Vagina (tissue), 2 donors: ENCODE measurements at regions not wholly inside any gene's neighbourhood (a gene's known extent, or its start where the extent isn't known, plus 50 kb on each side); places are given as distances from the start of the nearest gene placed in this dataset.
A peak's percentile ranks its signal among the peaks of the same experiment; 100 is the strongest.

Source experiments
- DNase-seq, 2 donors: peaks; one replicate each; pipeline ENCODE4 v3.0.0-alpha.2; 2017; ENCODE audit errors: extremely low spot score in 2 of 2
- H3K27ac ChIP-seq: fragments of 200-600 bp; sonication (generic); one replicate; pipeline ENCODE4 v1.5.1; 2019
- H3K27me3 ChIP-seq: fragments of 200-600 bp; sonication (generic); one replicate; pipeline ENCODE4 v1.5.1; 2019
- H3K36me3 ChIP-seq, 2 donors: fragments of 200-600 bp; sonication (generic); one replicate each; pipeline ENCODE4 v1.5.1; 2017 to 2019
- H3K4me1 ChIP-seq: fragments of 200-600 bp; sonication (generic); one replicate; pipeline ENCODE4 v1.5.1; 2019
- H3K4me3 ChIP-seq, 2 donors: fragments of 200-600 bp; sonication (generic); 1 replicate in 1 of 2; 2 replicates in 1 of 2; pipeline ENCODE4 v1.5.1; 2016 to 2019
- H3K9me3 ChIP-seq: fragments of 200-600 bp; sonication (generic); one replicate; pipeline ENCODE4 v1.5.1; 2019
- POLR2A ChIP-seq, 2 donors: fragments of 450-650 bp; IDR thresholded peaks; one replicate each; pipeline ENCODE4 v1.6.1; 2017; ENCODE audit warnings: antibody characterized with exemption in 2 of 2, mild to moderate bottlenecking in 2 of 2, moderate library complexity in 2 of 2
- POLR2AphosphoS5 ChIP-seq, 2 donors: sonication (generic); formaldehyde crosslinking; IDR thresholded peaks; one replicate each; pipeline ENCODE4 v1.9.0; 2017; ENCODE audit warnings: antibody characterized with exemption in 2 of 2, mild to moderate bottlenecking in 2 of 2, low read depth in 1 of 2; ENCODE audit not compliant: insufficient read depth in 1 of 2
- intact Hi-C: fragments of 100-400 bp; cut with DNase I; formaldehyde crosslinking; loops from one replicate; pipeline ENCODE4 v1.15.1; 2023
- TF ChIP-seq, protein P1 (sequence below), 3 experiments: fragments of 450-650 bp in 2 of 3; fragments of 200-600 bp in 1 of 3; sonication (generic) in 1 of 3; IDR thresholded peaks; one replicate each; pipeline ENCODE4 v1.5.1; 2017 to 2019; ENCODE audit warnings: antibody characterized with exemption in 3 of 3, mild to moderate bottlenecking in 2 of 3, moderate library complexity in 2 of 3

DNA sequence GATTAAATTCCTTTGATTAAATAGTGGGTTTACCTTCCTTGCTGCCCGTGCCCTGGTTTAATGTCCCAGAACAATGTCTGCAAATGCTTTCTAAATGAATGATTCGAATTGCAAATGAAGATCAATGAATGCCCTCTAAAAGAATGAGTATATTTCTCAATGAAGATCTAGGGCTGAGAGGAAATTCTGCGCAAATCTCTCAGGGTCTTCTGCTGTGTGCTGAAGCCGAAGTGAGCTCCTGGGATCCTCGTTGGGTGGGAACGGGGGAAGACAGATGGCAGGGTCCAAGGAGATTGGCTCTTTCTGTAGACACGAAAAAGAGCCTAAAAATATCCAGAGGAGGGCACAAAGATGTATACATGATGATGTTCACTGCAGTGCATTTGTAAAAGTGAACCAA is 224.8 kb downstream of the STIM2 start:
- DNase-seq: no peak
- TF ChIP-seq, protein P1, sequence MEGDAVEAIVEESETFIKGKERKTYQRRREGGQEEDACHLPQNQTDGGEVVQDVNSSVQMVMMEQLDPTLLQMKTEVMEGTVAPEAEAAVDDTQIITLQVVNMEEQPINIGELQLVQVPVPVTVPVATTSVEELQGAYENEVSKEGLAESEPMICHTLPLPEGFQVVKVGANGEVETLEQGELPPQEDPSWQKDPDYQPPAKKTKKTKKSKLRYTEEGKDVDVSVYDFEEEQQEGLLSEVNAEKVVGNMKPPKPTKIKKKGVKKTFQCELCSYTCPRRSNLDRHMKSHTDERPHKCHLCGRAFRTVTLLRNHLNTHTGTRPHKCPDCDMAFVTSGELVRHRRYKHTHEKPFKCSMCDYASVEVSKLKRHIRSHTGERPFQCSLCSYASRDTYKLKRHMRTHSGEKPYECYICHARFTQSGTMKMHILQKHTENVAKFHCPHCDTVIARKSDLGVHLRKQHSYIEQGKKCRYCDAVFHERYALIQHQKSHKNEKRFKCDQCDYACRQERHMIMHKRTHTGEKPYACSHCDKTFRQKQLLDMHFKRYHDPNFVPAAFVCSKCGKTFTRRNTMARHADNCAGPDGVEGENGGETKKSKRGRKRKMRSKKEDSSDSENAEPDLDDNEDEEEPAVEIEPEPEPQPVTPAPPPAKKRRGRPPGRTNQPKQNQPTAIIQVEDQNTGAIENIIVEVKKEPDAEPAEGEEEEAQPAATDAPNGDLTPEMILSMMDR (IDR thresholded peaks at IDR 0.05): no peak
- TF ChIP-seq POLR2A (IDR thresholded peaks at IDR 0.05) (no peak), POLR2AphosphoS5 (IDR thresholded peaks at IDR 0.05; ENCODE audit: insufficient read depth in 1 of 2, low read depth in 1 of 2) (no peak)
- intact Hi-C loops: no loop called here
- H3K4me3 ChIP-seq: peak overlapping the region in 1 of 2 donors; percentile 20
- no peaks in the 10 kb centered on the region for H3K36me3 ChIP-seq
- peaks cover 6% of the 10 kb centered on the region for H3K4me1 ChIP-seq
- H3K27me3 ChIP-seq: no peaks in the 10 kb centered on the region
- H3K27ac ChIP-seq: no peak overlapping the region
- H3K9me3 ChIP-seq: no peaks in the 10 kb centered on the region

DNA sequence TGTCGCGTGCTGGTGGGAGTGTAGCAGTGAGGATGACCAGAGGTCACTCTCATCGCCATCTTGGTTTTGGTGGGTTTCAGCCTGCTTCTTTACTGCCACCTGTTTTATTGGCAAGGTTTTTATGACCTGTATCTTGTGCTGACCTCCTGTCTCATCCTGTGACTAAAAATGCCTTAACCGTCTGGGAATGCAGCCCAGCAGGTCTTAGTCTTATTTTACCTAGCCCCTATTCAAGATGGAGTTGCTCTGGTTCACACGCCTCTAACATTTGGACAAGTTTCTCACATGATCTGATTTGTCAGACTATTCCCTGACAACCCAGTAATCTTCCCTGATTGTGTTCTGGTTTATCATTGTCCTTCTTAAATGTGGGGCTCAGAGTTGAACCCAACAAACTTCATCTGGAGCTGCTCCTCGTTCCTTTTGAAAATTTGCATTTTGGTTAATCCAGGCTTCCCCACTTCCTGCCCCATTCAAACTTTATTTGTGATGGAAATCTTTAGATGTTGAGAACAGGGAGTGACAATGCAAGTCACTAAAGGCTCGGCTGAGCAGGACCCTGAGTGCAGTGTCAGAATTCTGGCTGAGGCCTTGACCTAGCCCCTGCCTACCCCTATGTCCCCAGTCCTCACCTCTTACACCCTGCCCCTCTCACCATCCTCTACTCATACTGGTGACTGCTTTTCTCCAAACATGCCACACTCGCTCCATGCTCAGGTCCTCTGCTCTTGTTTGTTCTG is 226.8 kb downstream of the STIM2 start:
- Histone ChIP-seq H3K9me3 (no peaks in the 10 kb centered on the region), H3K4me1 (peaks cover 6% of the 10 kb centered on the region), H3K27ac (no peak overlapping the region), H3K4me3 (no peak overlapping the region), H3K36me3 (no peaks in the 10 kb centered on the region), H3K27me3 (no peaks in the 10 kb centered on the region)
- intact Hi-C loops: no loop called here
- TF ChIP-seq, protein P1 (IDR thresholded peaks at IDR 0.05): no peak
- TF ChIP-seq POLR2A (IDR thresholded peaks at IDR 0.05) (no peak), POLR2AphosphoS5 (IDR thresholded peaks at IDR 0.05; ENCODE audit: insufficient read depth in 1 of 2, low read depth in 1 of 2) (no peak)
- DNase-seq: no peak

DNA sequence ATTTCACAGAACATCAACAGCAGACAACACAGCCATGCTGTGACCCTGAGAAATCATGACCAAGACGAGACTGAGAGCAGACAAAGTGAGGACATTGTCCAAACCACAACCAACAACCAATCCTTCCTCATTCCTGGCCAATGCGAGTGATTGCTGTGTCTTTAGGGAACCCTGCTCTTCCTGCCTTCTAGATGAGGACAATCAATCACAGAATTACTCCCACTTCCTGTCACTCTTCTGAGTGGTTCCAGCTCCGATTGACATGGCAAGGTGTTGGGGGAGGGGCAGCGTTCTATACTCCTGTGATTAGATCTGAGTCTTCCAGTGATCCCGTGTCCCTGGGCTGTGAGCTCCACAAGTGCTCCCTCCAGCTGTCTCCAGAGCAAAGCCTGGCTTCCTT is 227.8 kb downstream of the STIM2 start:
- no peak overlapping the region for H3K27ac ChIP-seq
- H3K36me3 ChIP-seq: no peaks in the 10 kb centered on the region
- no peaks in the 10 kb centered on the region for H3K9me3 ChIP-seq
- DNase-seq: no peak
- intact Hi-C loops: no loop called here
- H3K4me1 ChIP-seq: peaks cover 6% of the 10 kb centered on the region
- no peak for TF ChIP-seq POLR2A (IDR thresholded peaks at IDR 0.05)
- TF ChIP-seq POLR2AphosphoS5 (IDR thresholded peaks at IDR 0.05; ENCODE audit: insufficient read depth in 1 of 2, low read depth in 1 of 2): no peak
- TF ChIP-seq, protein P1 (IDR thresholded peaks at IDR 0.05): no peak
- no peaks in the 10 kb centered on the region for H3K27me3 ChIP-seq
- H3K4me3 ChIP-seq: no peak overlapping the region

DNA sequence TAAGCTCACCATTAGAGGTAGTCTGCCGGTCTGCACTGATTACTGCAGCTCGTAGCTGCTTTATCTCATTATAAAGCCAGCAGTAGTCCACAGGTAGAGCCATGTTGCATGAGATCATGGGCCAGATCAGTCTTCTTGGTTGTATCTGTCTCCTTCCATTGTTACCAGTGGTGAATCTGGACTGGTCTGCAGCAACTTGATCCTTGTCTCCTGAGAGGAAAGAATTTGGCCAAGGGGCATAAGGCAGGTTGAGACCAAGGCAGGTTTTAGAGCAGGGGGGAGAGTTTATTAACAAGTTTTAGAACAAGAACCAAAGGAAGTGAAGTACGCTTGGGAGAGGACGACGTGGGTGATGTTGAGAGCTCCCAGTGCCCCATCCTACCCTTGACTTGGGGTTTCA is 228.5 kb downstream of the STIM2 start:
- H3K4me1 ChIP-seq: peaks cover 6% of the 10 kb centered on the region
- intact Hi-C loops: no loop called here
- no peaks in the 10 kb centered on the region for H3K27me3 ChIP-seq
- TF ChIP-seq, protein P1 (IDR thresholded peaks at IDR 0.05): no peak
- TF ChIP-seq POLR2AphosphoS5 (IDR thresholded peaks at IDR 0.05; ENCODE audit: insufficient read depth in 1 of 2, low read depth in 1 of 2) (no peak), POLR2A (IDR thresholded peaks at IDR 0.05) (no peak)
- H3K36me3 ChIP-seq: no peaks in the 10 kb centered on the region
- H3K27ac ChIP-seq: no peak overlapping the region
- H3K4me3 ChIP-seq: no peak overlapping the region
- H3K9me3 ChIP-seq: no peaks in the 10 kb centered on the region
- no peak for DNase-seq

DNA sequence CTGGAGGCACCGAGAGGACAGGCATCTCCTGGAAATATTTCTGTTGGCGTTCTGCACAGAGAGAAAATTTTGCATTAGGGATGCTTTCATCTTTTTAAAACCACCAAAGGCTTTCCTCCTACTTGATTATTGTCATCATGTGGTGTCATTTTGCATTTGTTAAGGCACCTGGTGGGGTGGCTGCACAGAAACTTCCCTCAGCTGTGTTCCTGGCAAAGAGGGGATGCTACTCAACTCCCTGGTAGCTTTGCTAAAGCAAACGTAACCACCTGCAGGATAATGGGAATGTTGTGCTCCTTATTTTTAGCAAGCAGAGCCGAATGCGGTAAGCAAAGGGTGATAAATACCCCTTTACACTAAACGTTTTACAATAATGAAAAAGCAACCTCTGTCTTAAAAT is 229.8 kb downstream of the STIM2 start:
- no peaks in the 10 kb centered on the region for H3K36me3 ChIP-seq
- H3K4me1 ChIP-seq: peaks cover 3% of the 10 kb centered on the region
- no peaks in the 10 kb centered on the region for H3K9me3 ChIP-seq
- TF ChIP-seq POLR2AphosphoS5 (IDR thresholded peaks at IDR 0.05; ENCODE audit: insufficient read depth in 1 of 2, low read depth in 1 of 2): no peak
- no peak for TF ChIP-seq POLR2A (IDR thresholded peaks at IDR 0.05)
- TF ChIP-seq, protein P1 (IDR thresholded peaks at IDR 0.05): no peak
- no peak overlapping the region for H3K4me3 ChIP-seq
- DNase-seq: no peak
- intact Hi-C loops: no loop called here
- no peak overlapping the region for H3K27ac ChIP-seq
- H3K27me3 ChIP-seq: no peaks in the 10 kb centered on the region
